Stomach (tissue), 8 donors: ENCODE measurements at regions not wholly inside any gene's neighbourhood (a gene's known extent, or its start where the extent isn't known, plus 50 kb on each side); places are given as distances from the start of the nearest gene placed in this dataset.

ENCODE experiments used
- DNase-seq, 2 donors: peaks; one replicate each; pipeline versions ENCODE4 v3.0.0 to v3.0.0-alpha.2; 2013 to 2019
- H3K27ac ChIP-seq, 5 donors: fragments of 200-600 bp in 4 of 5; sonication (generic) in 4 of 5; one replicate each; pipeline ENCODE4 v1.5.1; 2013 to 2019; ENCODE audit warnings: mild to moderate bottlenecking in 1 of 5, moderate library complexity in 1 of 5
- H3K27me3 ChIP-seq, 3 donors: fragments of 200-600 bp; sonication (generic); one replicate each; pipeline ENCODE4 v1.5.1; 2017 to 2019; ENCODE audit warnings: mixed run types in 1 of 3
- H3K36me3 ChIP-seq, 4 donors: fragments of 200-600 bp; sonication (generic); 1 replicate in 3 of 4; 2 replicates in 1 of 4; pipeline ENCODE4 v1.5.1; 2016 to 2019
- H3K4me1 ChIP-seq, 4 donors: fragments of 200-600 bp; sonication (generic); one replicate each; pipeline ENCODE4 v1.5.1; 2016 to 2019
- H3K4me3 ChIP-seq, 4 donors: fragments of 200-600 bp; sonication (generic) in 3 of 4; one replicate each; pipeline ENCODE4 v1.5.1; 2016 to 2019; ENCODE audit warnings: mild to moderate bottlenecking in 1 of 4
- H3K9me3 ChIP-seq, 4 donors: fragments of 200-600 bp; sonication (generic); one replicate each; pipeline ENCODE4 v1.5.1; 2016 to 2019
- CTCF ChIP-seq, 7 experiments: fragments of 450-650 bp in 4 of 7; fragments of 200-600 bp in 3 of 7; sonication (generic) in 3 of 7; IDR thresholded peaks; one replicate each; pipeline ENCODE4 v1.5.1; 2016 to 2019; ENCODE audit warnings: antibody characterized with exemption in 7 of 7, control low read depth in 2 of 7, mild to moderate bottlenecking in 1 of 7
- EP300 ChIP-seq: sonication (generic); formaldehyde crosslinking; IDR thresholded peaks from one replicate; pipeline ENCODE4 v1.6.1; 2017; ENCODE audit warnings: antibody characterized with exemption
- POLR2A ChIP-seq, 4 donors: fragments of 450-650 bp; IDR thresholded peaks; one replicate each; pipeline ENCODE4 v1.6.1; 2016; ENCODE audit warnings: antibody characterized with exemption in 4 of 4, control low read depth in 2 of 4, mild to moderate bottlenecking in 1 of 4, moderate library complexity in 1 of 4
- POLR2AphosphoS5 ChIP-seq, 3 donors: sonication (generic); formaldehyde crosslinking; IDR thresholded peaks; one replicate each; pipeline ENCODE4 v1.6.1; 2016; ENCODE audit warnings: antibody characterized with exemption in 3 of 3
- WGBS, 5 donors: extraction: QIAGEN DNeasy Blood & Tissue Kit in 3 of 5; methylation state at CpG; one replicate each; pipeline versions ENCODE4 v1.1.5 to v1.1.7; 2013 to 2018; 5-methylcytosine and 5-hydroxymethylcytosine counted together
- intact Hi-C: fragments of 100-400 bp; cut with DNase I; formaldehyde crosslinking; loops from one replicate; pipeline ENCODE4 v1.15.1; 2023; ENCODE audit warnings: low total_unique reads
- donor health status: healthy with polysubstance abuse.
- donor health status: Bipolar disorder and iron deficiency.
- donor health status: healthy.

DNA sequence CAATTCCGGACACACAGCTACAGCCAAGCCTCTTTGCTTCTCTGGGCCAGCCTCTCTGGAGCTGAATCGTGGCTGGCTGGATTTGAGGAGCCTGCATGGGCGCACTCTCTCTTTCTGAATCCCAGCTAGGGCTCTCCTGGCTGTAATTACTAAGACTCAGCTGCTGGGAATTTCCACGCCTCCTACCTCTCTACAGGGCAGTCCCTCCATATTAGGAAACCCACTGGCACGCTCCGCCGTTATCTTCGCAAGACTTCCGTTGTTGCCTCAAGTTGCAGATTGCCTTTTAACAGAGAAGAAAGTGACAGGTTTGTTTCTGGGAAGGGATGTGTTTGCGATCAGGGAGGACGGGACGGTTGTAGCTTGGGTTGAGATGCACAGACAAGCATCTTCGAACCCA is 188.4 kb upstream of the NLRP1 start:
- 65 to 80% (median 72%) methylated on average over 13 of the region's 13 CpGs for WGBS, 5 donors
- no peaks in the 10 kb centered on the region for H3K9me3 ChIP-seq
- no peak overlapping the region for H3K27ac ChIP-seq
- no peaks in the 10 kb centered on the region for H3K36me3 ChIP-seq
- no peak for DNase-seq
- intact Hi-C loops = no loop called here
- no peaks in the 10 kb centered on the region for H3K4me1 ChIP-seq
- H3K4me3 ChIP-seq = no peak overlapping the region
- peaks cover 0 to 53% (median 0%) of the 10 kb centered on the region in 3 donors for H3K27me3 ChIP-seq
- TF ChIP-seq CTCF (IDR thresholded peaks at IDR 0.05) (no peak), EP300 (no peak), POLR2A (IDR thresholded peaks at IDR 0.05) (no peak), POLR2AphosphoS5 (IDR thresholded peaks at IDR 0.05) (no peak)

GRCh38 chr17:5773816-5774360 is 189.6 kb upstream of the NLRP1 start:
- H3K4me3 ChIP-seq = no peak overlapping the region
- H3K27ac ChIP-seq = no peak overlapping the region
- no peak for DNase-seq
- intact Hi-C loops = no loop called here
- H3K27me3 ChIP-seq = peaks cover 0 to 41% (median 0%) of the 10 kb centered on the region in 3 donors
- no peaks in the 10 kb centered on the region for H3K9me3 ChIP-seq
- TF ChIP-seq POLR2AphosphoS5 (IDR thresholded peaks at IDR 0.05) = no peak
- no peaks in the 10 kb centered on the region for H3K36me3 ChIP-seq
- no peaks in the 10 kb centered on the region for H3K4me1 ChIP-seq
- 39 to 63% (median 54%) methylated on average over 7 of the region's 7 CpGs for WGBS, 5 donors

DNA sequence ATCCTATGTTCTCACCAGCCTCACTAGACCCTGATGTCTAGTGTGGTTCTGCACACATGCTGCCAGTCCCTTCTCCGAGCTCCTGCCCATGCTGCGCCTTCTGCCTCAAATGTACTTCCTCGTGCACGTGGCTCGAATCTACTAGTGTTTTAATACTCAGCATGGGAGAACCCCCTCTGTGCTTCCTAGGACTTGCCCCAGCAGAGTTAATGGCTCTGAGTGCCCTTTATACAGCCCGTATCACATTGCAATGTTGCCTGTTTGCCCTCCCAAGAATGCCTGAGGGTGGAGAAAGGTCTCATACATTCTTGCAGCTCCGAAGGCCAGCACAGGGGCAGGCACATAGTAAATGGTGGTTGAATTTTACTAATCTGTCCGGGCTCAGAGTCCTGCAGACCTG is 190.8 kb upstream of the NLRP1 start:
- Histone ChIP-seq H3K4me3 (no peak overlapping the region), H3K27me3 (peaks cover 0 to 29% (median 0%) of the 10 kb centered on the region in 3 donors), H3K27ac (no peak overlapping the region), H3K9me3 (no peaks in the 10 kb centered on the region), H3K4me1 (no peaks in the 10 kb centered on the region), H3K36me3 (no peaks in the 10 kb centered on the region)
- TF ChIP-seq EP300 (no peak), POLR2A (IDR thresholded peaks at IDR 0.05) (no peak)
- 49 to 59% (median 55%) methylated on average over 8 of the region's 8 CpGs for WGBS, 5 donors
- intact Hi-C loops = no loop called here
- DNase-seq = no peak

DNA sequence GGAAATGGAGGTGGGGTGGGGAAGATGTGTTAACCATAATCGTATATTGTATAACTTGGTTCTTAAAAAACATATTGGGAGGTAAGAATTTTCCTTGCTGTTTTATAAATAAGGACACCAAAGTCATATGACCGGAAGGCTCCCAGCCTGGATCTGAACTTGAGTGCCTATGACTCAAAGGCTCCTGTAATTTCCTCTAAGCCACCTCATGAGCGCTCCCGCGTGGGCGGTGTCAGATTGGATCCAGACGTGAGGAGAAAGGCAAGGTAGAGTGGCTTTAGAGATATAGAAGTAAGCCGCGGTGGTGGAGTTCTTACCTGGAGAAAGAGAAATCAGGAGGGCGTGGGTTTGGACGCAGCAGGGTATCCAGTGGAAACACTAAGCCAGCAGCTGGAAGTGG is 196.2 kb upstream of the NLRP1 start:
- WGBS, 5 donors = 78 to 80% (median 79%) methylated on average over 11 of the region's 11 CpGs
- H3K4me1 ChIP-seq = no peaks in the 10 kb centered on the region
- no peaks in the 10 kb centered on the region for H3K36me3 ChIP-seq
- peaks cover 0 to 30% (median 22%) of the 10 kb centered on the region in 4 donors for H3K9me3 ChIP-seq
- no peak for DNase-seq
- TF ChIP-seq EP300 = no peak
- no peak for TF ChIP-seq POLR2AphosphoS5 (IDR thresholded peaks at IDR 0.05)
- no peak for TF ChIP-seq CTCF (IDR thresholded peaks at IDR 0.05)
- TF ChIP-seq POLR2A (IDR thresholded peaks at IDR 0.05) = no peak
- no peak overlapping the region for H3K4me3 ChIP-seq
- H3K27me3 ChIP-seq = peaks cover 0 to 7% (median 0%) of the 10 kb centered on the region in 3 donors
- no peak overlapping the region for H3K27ac ChIP-seq
- intact Hi-C loops = no loop called here

DNA sequence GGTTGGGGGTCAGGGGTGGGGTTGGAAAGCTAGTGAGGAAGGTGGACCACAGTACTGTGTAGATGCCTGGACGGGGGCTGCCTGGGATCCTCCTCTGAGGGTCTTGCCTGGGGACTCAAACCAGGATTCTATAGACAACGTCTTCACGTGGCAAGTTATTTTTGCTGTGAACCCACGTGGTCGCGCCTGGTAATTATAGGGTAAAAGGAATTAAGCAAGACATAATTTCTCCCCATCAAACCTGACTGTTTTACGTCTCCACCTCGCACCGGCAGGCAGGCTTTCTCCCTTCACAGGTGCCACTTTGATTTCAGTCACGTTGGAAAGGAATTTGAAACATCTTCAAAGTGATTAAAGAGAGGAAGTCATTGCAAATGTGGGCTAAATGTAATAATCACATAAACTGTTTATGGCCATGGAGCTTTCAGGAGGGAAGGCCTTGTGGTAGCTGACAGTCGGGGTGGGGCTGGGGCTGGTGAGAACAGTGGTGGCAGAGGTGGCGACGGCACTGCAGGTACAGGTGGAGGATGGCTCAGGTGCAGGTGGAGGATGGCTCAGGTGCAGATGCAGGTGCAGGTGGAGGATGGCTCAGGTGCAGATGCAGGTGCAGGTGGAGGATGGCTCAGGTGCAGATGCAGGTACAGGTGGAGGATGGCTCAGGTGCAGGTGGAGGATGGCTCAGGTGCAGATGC is 197.1 kb upstream of the NLRP1 start:
- WGBS, 5 donors = 57 to 74% (median 66%) methylated on average over 9 to 13 of the region's 13 CpGs
- Histone ChIP-seq H3K4me1 (no peaks in the 10 kb centered on the region), H3K4me3 (no peak overlapping the region), H3K27ac (no peak overlapping the region), H3K27me3 (peaks cover 0 to 7% (median 0%) of the 10 kb centered on the region in 3 donors), H3K9me3 (peaks cover 0 to 30% (median 22%) of the 10 kb centered on the region in 4 donors), H3K36me3 (no peaks in the 10 kb centered on the region)
- DNase-seq = no peak
- intact Hi-C loops = no loop called here
- TF ChIP-seq EP300 (no peak), CTCF (IDR thresholded peaks at IDR 0.05) (no peak), POLR2AphosphoS5 (IDR thresholded peaks at IDR 0.05) (no peak), POLR2A (IDR thresholded peaks at IDR 0.05) (no peak)
